SH-SY5Y (cell line): ENCODE measurements at regions not wholly inside any gene's neighbourhood (a gene's known extent, or its start where the extent isn't known, plus 50 kb on each side); places are given as distances from the start of the nearest gene placed in this dataset.

Experiments
- GATA2 ChIP-seq: IDR thresholded peaks from 2 replicates; pipeline ENCODE4 v1.6.1; 2011; ENCODE audit warnings: mild to moderate bottlenecking, low read depth, low read length
- GATA3 ChIP-seq: IDR thresholded peaks from 2 replicates; pipeline ENCODE4 v1.6.1; 2011; ENCODE audit warnings: low read depth, mild to moderate bottlenecking, low read length, moderate library complexity

- no peak for TF ChIP-seq GATA3
- TF ChIP-seq GATA2: no peak
Measured at GRCh38 chr4:177951026-177951425, 508.8 kb upstream of the AGA start.
